Hippocampal formation (tissue), 2 donors: ENCODE measurements at regions not wholly inside any gene's neighbourhood (a gene's known extent, or its start where the extent isn't known, plus 50 kb on each side); places are given as distances from the start of the nearest gene placed in this dataset.
"Not testable (repeated sequence)": the region's sequence is repeated elsewhere in the genome, so short reads cannot be mapped to it uniquely, and the experiment has no call there.

Source experiments
- DNase-seq, 2 donors: peaks; one replicate each; lab custom pipeline; 2025; lab: John Stamatoyannopoulos, UW

DNA sequence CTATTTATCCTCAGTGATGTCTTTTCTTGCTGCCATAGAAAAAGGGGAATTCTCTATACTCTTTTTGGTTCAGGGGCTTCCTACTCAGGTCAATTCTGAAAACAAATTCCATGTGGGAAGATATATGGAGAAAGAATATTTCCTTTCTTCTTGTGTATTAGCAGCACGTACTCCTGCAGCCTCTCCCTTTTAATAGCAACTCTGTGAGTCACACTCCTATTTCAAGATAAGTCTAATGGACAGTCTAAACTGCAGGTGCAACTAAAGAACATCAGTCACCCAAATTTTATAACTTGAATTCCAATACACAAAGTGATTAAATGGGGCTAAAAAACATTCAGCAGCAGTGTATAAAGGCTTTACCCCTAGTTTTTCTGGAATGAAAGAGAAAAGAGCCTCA lies 942.2 kb downstream of the CNTNAP5 start:
- no peak for DNase-seq

DNA sequence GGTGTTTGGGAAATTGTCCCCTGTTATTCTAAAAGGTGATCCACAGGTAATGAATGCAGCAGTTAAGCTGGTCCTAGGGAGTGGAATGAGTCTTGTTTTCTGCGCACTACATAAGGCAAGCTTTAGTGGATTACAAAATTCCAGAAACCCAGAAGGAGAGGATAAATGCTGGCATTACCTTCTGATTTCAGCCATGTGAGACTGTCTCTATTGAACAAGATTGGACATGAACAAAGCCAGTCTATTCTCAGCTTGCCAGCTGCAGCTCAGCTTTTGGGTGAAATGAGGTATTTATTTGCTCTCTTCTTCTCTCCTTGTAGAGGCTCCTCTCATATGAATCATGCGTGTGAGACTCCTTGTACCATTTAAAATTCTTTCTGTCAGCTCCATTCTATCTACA lies 944.9 kb downstream of the CNTNAP5 start:
- peak in 1 of 2 donors; percentile 25 for DNase-seq

DNA sequence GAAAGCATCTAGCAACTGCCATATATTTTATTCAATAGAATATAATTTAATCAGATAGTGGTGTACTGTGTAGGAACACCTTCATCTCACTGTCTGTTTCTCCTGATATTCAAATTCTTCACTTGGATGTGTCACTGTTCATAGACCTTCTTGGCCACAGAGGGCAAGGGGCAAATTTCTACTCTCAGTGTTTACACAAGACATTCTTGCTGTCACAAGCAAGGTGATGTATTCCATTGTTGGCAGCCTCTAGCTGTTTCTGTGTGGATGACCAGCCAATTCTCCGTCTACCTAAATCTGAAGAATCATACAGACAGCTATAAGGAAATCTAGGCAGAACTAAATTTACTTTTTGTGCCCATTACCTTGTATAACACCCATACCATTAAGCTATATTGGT lies 948.3 kb downstream of the CNTNAP5 start:
- DNase-seq, result no peak

DNA sequence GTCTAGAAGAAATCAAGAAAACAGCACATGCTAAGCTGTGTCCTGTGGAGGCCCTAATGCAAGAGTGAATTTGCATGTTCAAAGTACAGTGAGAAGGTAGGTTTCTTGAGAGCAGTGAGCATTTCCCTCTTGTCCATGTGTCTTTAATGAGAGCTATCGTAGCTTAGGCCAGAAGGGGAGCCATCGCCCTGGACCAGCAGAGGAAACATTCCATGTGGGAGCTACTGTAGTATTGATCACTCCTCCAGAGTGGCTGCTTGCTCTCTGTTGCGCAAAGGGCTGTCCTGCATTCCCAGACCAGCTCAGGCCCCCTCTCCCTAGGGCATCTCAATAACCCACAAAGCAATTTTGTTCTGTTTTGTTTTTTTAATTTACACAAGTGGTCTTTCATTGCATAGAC lies 950.1 kb downstream of the CNTNAP5 start:
- no peak for DNase-seq

DNA sequence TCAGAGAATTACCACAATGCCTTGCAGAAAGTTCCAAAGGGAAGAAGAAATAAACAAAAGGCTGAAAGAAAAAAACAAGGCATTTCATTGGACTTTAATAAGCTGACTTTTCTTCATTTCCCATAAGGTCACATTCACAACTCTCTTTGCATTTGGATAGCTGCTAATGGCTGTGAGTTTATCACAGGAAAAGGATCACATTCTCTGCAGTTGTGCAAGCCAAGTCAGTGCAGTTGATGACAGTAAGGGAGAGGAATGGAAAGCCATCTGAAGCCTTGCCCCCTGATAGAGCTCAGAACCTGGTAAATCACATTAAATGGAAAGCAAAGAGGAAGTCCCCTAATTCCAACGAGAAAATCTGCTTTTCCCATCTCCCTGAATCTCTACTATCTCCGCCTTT lies 950.6 kb downstream of the CNTNAP5 start:
- DNase-seq, result no peak

DNA sequence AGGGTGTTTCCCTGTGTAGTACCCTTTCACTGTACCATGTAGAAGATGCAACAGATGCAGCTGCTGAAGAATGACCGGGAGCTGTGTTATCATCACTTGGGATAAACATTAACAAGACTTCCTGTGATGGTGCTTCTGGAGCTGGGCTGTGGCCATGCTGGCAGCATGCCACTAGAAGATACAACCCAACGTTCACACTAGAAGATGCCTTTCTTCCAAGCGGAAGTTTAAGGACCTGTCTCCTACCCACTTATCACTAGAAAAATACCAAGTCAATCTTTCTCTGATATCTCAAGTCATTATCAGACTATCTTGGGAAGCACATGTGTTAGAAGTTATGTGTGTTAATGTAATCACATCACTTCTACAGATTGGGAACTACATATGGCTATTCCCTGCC lies 953.5 kb downstream of the CNTNAP5 start:
- DNase-seq, result no peak

DNA sequence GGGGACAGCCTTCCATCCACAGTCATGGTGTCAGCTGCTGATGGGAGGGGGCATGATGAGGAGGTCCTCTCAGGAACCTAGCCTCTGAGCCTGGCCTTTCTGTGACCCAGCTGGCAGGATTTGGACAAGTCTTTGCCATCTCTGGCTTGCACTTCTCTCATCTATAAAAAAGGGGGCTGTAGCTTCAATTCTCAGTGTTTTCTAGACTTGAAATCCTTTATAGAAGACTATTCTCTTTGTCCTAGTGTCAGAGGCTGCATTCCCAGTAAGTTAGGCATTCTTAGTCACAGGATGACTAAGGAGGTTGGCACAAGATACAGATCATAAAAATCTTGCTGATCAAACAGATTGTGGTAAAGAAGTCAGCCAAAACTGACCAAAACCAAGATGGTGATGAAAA lies 958.5 kb downstream of the CNTNAP5 start:
- DNase-seq, result no peak

DNA sequence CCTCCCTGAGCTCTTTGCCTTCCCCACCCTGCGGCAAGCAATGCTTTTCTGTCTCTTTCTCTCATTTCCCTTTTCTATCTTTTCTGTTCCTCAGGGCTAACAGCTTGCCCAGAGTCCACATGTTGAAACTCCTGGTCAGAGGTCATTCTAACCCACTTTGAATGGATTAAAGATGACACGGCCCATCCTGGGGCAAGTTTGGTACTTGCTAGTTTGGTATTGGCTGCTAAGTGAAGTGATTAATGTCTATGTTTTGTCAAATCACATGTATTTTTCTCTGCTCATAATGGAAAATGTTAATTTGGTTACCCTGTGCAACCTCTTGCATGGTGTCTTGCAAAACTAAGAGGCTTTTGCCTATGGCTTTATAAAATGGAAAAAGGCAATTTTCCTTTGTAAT lies 960.2 kb downstream of the CNTNAP5 start:
- DNase-seq, result no peak

DNA sequence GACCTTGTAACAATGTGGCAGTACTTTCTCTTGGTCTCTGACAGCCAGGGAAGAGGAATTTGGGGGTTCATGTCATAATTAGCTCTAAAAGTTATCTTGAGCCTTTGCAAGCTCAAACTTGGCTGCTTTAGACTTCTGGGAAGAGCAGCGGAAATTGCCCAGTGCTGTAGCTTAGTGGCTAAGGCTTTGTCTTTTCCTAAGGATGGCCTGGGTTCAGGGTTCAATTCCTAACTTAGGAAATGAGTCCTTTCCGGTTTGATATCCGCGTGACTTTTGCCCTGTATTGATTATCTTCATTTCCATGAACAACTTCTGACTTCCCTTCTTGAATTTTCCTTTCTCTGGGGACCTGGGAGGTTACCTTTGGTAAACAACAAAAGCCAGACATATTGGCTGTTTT lies 961.0 kb downstream of the CNTNAP5 start:
- DNase-seq, result no peak

DNA sequence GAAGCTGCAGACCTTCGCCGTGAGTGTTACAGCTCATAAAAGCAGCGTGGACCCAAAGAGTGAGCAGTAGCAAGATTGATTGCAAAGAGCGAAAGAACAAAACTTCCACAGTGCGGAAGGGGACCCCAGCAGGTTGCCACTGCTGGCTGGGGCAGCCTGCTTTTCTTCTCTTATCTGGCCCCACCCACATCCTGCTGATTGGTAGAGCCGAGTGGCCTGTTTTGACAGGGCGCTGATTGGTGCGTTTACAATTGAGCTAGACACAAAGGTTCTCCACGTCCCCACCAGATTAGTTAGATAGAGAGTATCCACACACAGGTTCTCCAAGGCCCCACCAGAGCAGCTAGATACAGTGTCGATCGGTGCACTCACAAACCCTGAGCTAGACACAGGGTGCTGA lies 961.8 kb downstream of the CNTNAP5 start:
- DNase-seq, result not testable (repeated sequence)

DNA sequence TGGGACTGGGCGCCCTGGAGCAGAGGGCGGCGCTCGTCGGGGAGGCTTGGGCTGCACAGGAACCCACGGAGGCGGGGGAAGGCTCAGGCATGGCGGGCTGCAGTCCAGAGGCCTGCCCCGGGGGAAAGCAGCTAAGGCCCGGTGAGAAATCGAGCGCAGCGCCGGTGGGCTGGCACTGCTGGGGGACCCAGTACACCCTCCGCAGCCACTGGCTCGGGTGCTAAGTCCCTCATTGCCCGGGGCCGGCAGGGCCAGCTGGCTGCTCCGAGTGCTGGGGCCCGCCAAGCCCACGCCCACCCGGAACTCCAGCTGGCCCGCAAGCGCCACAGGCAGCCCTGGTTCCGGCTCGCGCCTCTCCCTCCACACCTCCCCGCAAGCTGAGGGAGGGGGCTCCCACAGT lies 962.3 kb downstream of the CNTNAP5 start:
- not testable (repeated sequence) for DNase-seq

DNA sequence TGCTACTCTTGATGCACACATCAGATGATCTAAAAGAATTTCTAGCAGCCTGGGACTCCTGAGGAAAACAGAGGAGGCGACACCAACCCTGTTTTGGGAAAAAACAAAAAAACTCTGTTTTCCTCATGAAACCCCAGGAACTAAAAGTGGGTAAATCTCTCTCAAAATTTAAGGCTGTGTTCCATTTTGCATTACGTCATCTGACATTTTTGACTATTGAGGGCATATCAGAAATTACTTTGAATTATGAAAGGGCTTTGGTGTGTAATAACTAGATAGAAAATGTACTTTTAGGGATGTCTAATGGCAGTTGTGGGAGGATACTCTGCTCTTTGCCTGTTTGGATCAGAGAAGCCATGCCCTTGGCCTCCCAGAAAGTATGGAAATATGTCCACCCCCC lies 963.0 kb downstream of the CNTNAP5 start:
- DNase-seq, result no peak

DNA sequence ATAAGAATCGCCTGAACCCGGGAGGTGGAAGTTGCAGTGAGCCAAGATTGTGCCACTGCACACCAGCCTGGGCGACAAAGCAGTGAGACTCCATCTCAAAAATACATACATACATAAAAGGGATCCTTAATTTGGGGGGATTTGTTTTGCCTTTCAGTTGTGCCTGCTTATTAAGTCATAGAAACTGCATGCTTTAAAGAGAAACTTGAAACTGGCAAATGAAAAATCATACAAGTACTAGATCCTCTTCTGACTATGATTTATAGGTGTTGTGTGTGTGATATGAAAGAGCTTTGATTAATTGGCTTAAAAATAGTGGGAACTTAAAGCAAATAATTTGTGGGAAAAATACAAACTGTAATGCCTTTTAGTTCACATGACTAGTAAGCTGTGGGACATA lies 963.7 kb downstream of the CNTNAP5 start:
- DNase-seq, result no peak

DNA sequence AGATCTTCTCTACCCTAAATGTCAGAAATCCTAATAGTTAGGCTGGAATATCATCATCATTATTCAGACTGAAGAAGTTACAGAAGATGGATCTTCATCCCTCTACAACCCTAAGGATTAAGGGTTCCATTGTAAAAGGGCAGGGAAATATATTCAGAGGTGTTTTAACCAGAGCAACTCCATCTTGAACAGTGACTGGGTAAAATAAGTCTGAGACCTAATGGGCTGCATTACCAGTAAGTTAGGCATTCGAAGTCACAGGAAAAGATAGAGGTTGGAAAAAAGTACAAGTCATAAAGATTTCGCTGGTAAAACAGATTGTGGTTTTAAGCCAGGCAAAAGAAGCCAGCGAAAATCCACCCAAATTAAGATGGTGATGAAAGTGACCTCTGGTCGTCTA lies 968.7 kb downstream of the CNTNAP5 start:
- DNase-seq, result no peak

DNA sequence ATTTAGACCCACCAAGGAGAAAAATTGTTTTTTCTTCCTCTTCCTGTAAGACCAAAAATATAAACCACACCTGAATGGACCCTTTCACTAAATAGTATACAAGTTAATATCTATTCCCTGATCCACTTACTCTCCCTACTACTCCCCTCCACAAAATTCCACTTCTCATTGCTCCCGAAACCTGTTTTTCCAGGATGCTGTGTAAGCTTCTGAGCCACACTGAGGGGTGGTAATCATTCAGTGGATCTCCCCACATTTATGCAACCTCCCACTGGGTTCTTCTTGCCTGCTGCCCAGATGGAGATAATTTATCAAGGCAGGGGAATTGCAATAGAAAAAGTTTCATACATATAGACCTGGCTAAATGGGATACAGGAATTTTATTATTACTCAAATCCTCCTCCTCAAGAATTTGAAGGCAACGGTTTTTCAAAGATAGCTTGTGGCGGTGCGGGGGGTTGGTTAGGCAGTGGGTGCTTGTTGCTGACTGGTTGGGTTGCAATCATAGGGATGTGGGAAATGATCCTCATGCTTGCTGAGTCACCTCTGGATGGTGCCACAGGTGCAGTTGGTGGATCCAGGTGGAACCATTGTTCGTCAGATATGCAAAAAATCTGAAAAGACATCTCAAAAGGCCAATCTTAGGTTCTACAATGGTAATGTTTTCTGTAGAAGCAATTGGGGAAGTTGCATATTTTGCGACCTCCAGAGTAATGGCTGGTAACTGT lies 970.3 kb downstream of the CNTNAP5 start:
- no peak for DNase-seq

DNA sequence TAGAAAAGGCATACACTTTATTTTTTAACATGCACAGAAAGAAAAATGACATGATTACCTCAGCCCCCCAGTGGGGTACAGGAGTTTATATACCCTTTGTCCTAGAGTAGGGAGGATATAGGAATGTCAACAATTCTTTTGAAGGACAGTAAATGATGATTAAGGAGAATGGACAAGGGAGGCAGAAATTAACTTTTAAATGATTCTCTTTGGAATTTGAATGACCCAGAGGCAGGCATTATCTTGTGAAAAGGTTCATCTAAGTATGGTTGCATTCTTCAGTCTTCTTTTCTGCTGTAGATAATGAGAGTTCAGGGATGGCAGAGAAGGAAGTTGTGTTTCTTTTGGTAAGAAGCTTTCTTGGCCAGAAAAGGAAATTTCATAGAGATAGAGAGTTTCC lies 971.3 kb downstream of the CNTNAP5 start:
- no peak for DNase-seq

DNA sequence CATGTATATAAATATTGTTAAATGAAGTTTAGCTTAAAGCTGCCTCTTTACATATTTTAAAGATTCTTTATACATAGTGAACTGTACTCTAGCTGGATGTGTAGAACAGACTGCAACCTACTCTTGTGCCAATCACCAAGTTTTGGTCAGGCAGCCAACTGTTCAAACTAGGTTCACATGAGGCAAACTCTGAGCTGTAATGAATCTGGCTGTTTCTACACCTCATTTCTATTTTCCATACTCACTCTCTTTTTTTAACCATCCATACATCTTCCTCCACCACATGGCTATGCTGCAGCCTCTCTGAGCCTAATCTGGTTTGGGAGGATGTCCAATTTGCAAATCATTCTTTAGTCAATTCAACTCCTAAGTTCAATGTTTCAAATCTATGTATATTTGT lies 974.8 kb downstream of the CNTNAP5 start:
- DNase-seq, result no peak

DNA sequence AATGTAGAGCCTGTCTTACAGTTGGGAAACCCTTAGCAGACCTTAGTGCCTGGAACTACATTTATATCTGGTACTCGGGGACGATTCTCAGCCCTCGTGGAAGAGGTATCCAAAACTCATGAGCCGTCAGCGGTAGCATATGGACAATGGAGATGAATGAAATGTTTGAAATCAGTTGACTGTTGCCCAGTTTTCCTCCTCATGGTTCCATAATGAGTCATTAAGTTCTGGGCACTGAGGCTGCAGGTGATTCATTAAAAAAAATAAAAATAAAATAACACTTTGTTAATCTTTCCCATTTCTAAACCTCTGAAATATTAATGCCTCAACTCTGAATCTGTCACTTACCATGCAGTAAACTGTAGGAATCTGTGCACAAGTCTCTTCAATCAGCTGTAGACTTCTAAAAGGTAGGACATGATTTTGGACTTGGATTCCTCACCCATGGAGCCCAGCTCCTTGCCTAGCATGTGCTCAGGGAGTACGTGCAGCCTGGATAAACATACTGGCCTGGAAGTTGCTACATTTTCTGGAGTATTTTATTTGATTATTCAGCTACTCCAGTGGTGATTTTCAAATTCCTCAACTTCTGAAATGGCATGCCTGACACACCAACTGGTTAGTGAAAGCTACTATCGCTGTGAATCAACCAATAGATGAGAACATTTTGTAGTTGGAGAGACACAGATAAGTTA lies 979.2 kb downstream of the CNTNAP5 start:
- DNase-seq, result no peak

DNA sequence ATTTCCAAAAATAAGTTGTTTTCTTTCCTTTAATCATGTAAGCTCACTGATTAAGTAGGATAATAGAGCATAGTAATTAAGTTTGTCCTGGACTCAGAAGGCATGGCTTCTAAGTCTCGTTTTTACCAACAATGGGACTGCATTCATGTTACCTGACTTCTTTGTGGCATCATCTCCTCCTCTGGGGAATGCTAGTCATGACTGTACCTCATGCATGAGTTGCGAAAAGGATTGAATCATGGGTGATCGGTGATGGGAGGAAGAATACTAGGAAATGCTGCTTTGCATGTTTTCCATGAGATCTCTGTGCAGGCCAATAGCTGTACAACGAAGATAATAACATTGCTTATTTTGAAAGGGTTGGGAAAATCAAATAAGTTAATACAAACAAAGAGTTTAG lies 981.6 kb downstream of the CNTNAP5 start:
- DNase-seq, result no peak

DNA sequence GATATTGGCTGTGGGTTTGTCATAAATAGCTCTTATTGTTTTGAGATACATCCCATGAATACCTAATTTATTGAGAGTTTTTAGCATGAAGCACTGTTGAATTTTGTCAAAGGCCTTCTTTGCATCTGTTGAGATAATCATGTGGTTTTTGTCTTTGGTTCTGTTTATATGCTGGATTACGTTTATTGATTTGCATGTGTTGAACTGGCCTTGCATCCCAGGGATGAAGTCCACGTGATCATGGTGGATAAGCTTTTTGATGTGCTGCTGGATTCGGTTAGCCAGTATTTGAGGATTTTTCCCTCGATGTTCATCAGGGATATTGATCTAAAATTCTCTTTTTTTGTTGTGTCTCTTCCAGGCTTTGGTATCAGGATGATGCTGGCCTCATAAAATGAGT lies 1003.6 kb downstream of the CNTNAP5 start:
- DNase-seq, result not testable (repeated sequence)

DNA sequence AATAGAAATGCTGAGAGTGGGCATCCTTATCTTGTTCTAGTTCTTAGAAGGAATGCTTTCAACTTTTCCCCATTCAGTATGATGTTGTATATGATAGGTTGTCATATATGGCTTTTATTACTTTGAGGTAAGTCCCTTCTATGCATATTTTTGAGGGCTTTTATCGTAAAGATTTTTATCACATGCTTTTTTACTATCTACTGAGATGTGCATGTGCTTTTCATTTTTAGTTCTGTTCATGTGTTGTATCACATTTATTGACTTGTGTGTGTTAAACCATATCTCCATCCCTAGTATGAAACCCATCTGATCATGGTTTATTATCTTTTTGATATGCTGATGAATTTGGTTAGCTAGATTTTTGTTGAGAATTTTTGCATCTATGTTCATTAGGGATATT lies 1008.8 kb downstream of the CNTNAP5 start:
- DNase-seq, result no peak

DNA sequence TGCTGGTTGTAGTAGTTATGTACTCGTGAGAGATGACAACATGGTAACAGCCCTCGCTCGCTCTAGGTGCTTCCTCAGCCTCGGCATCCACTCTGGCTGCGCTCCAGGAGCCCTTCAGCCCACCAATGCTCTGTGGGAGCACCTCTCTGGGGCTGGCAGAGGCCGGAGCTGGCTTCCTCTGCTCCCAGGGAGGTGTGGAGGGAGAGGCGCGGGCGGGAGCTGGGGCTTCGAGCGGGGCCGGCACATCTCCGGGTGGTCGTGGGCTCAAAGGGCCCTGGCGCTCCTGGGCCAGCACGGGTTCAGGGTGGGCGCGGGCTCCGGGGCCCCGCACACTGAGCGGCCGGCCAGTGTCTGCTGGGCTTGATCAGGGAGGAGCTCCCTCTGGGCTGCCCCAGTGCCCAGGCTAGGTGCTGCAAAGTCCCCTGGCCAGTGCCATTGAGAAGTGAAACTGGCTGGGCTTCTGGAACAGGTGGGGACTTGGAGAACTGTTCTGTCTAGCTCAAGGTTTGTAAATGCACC lies 1012.1 kb downstream of the CNTNAP5 start:
- DNase-seq, result no peak

DNA sequence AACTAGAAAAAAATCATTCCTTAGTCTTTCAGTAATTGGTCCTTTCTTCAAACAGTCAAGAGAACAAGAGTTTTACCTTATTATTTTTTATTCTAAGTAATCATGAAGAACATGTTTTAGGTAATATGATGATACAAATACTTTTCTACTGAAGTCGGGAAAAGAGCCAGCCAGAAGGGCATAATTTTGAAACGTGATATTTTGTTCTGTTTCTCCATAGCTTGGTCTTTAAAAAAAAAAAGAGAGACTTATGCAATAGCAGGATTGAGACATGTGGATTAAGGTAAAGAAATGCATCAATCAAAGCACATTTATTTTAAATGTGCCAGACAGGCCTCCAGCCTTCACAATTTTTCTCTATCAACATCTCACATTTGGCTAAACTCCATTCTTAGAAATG lies 1016.8 kb downstream of the CNTNAP5 start:
- DNase-seq, result no peak

DNA sequence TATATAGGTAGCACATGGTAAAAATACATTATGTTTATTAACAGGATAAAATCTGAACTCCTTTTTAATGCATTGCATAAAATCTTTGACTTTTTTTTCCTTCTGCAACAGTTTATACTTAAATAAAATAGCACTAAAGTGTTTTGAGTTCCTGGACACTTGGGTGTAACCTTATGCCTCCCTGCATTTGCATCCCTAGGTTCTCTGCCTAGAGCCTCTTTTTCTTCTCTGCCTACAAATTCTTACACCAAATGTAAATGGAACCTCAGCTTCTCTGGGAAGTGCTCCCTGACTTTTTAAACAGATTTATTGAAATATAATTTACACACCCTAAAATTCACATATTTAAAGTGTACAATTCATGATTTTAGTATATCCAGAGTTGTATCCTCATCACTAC lies 1017.6 kb downstream of the CNTNAP5 start:
- no peak for DNase-seq
